HG03045 (cell line): ENCODE measurements at regions not wholly inside any gene's neighbourhood (a gene's known extent, or its start where the extent isn't known, plus 50 kb on each side); places are given as distances from the start of the nearest gene placed in this dataset.

ENCODE experiments used
- ATAC-seq: cut with Tn5 transposase; IDR thresholded peaks from one replicate; pipeline ENCODE4 v1.9.1; 2021; ENCODE audit warnings: mild to moderate bottlenecking, moderate library complexity; ENCODE audit not compliant: unreplicated experiment

GRCh38 chr2:67516362-67516761, 119.2 kb downstream of the ETAA1 start:
- ATAC-seq = no peak

GRCh38 chr2:67516899-67517530, 119.9 kb downstream of the ETAA1 start:
- no peak for ATAC-seq

GRCh38 chr2:67522148-67522547, 125.0 kb downstream of the ETAA1 start:
- ATAC-seq = no peak

- no peak for ATAC-seq
Measured at GRCh38 chr2:67524213-67524612, 127.1 kb downstream of the ETAA1 start.

GRCh38 chr2:67524777-67525176, 127.6 kb downstream of the ETAA1 start:
- ATAC-seq = no peak

GRCh38 chr2:67526283-67526682, 129.2 kb downstream of the ETAA1 start:
- ATAC-seq = no peak

- ATAC-seq = no peak
Measured at GRCh38 chr2:67528320-67528719, 131.2 kb downstream of the ETAA1 start.

GRCh38 chr2:67532387-67532786, 135.3 kb downstream of the ETAA1 start:
- ATAC-seq = no peak

- no peak for ATAC-seq
Measured at GRCh38 chr2:67534745-67535144, 137.6 kb downstream of the ETAA1 start.

GRCh38 chr2:67540962-67541361, 143.8 kb downstream of the ETAA1 start:
- no peak for ATAC-seq

GRCh38 chr2:67544286-67544685, 147.2 kb downstream of the ETAA1 start:
- ATAC-seq = no peak

GRCh38 chr2:67548317-67549201, 151.4 kb downstream of the ETAA1 start:
- ATAC-seq = no peak

- no peak for ATAC-seq
Measured at GRCh38 chr2:67559156-67559555, 162.0 kb downstream of the ETAA1 start.

- no peak for ATAC-seq
Measured at GRCh38 chr2:67560771-67561456, 163.8 kb downstream of the ETAA1 start.

- ATAC-seq = no peak
Measured at GRCh38 chr2:67561457-67561965, 164.4 kb downstream of the ETAA1 start.

GRCh38 chr2:67564076-67564475, 166.9 kb downstream of the ETAA1 start:
- ATAC-seq = no peak

- no peak for ATAC-seq
Measured at GRCh38 chr2:67564626-67565025, 167.5 kb downstream of the ETAA1 start.

- ATAC-seq = no peak
Measured at GRCh38 chr2:67565262-67565661, 168.1 kb downstream of the ETAA1 start.

GRCh38 chr2:67565761-67566160, 168.6 kb downstream of the ETAA1 start:
- ATAC-seq = no peak

GRCh38 chr2:67566285-67566684, 169.2 kb downstream of the ETAA1 start:
- no peak for ATAC-seq

- no peak for ATAC-seq
Measured at GRCh38 chr2:67566958-67567635, 170.0 kb downstream of the ETAA1 start.
